ENCODE measurements at regions not wholly inside any gene's neighbourhood (a gene's known extent, or its start where the extent isn't known, plus 50 kb on each side); places are given as distances from the start of the nearest gene placed in this dataset.

- no peak for DNase-seq
Observed at GRCh38 chr2:145260674-145261073, 740.8 kb upstream of the ZEB2 start.

GRCh38 chr2:145260081-145260480 lies 740.2 kb upstream of the ZEB2 start:
- no peak for DNase-seq

GRCh38 chr2:145258903-145259579 lies 739.1 kb upstream of the ZEB2 start:
- DNase-seq: no peak

GRCh38 chr2:145257931-145258330 lies 738.0 kb upstream of the ZEB2 start:
- no peak for DNase-seq

GRCh38 chr2:145256551-145256950 lies 736.6 kb upstream of the ZEB2 start:
- no peak for DNase-seq

GRCh38 chr2:145254291-145254690 lies 734.4 kb upstream of the ZEB2 start:
- DNase-seq: no peak

- DNase-seq: no peak
Observed at GRCh38 chr2:145253492-145253891, 733.6 kb upstream of the ZEB2 start.

- DNase-seq: no peak
Observed at GRCh38 chr2:145245268-145245870, 725.5 kb upstream of the ZEB2 start.

- DNase-seq: no peak
Observed at GRCh38 chr2:145235312-145235711, 715.4 kb upstream of the ZEB2 start.

GRCh38 chr2:145230546-145230945 lies 710.6 kb upstream of the ZEB2 start:
- DNase-seq: no peak

- DNase-seq: no peak
Observed at GRCh38 chr2:145228506-145228905, 708.6 kb upstream of the ZEB2 start.

GRCh38 chr2:145226901-145227300 lies 707.0 kb upstream of the ZEB2 start:
- no peak for DNase-seq

- no peak for DNase-seq
Observed at GRCh38 chr2:145221516-145221915, 701.6 kb upstream of the ZEB2 start.

GRCh38 chr2:145221032-145221431 lies 701.1 kb upstream of the ZEB2 start:
- no peak for DNase-seq

GRCh38 chr2:145220496-145220895 lies 700.6 kb upstream of the ZEB2 start:
- DNase-seq: no peak

GRCh38 chr2:145207884-145208283 lies 688.0 kb upstream of the ZEB2 start:
- DNase-seq: no peak

- no peak for DNase-seq
Observed at GRCh38 chr2:145206496-145207281, 686.8 kb upstream of the ZEB2 start.

- no peak for DNase-seq
Observed at GRCh38 chr2:145203891-145204290, 684.0 kb upstream of the ZEB2 start.

- no peak for DNase-seq
Observed at GRCh38 chr2:145199827-145200706, 680.1 kb upstream of the ZEB2 start.

GRCh38 chr2:145199042-145199441 lies 679.1 kb upstream of the ZEB2 start:
- no peak for DNase-seq

- no peak for DNase-seq
Observed at GRCh38 chr2:145198555-145198954, 678.6 kb upstream of the ZEB2 start.

- DNase-seq: no peak
Observed at GRCh38 chr2:145197944-145198343, 678.0 kb upstream of the ZEB2 start.

- no peak for DNase-seq
Observed at GRCh38 chr2:145194673-145195072, 674.8 kb upstream of the ZEB2 start.

Measured in GOT3 (cell line).